ENCODE measurements at regions not wholly inside any gene's neighbourhood (a gene's known extent, or its start where the extent isn't known, plus 50 kb on each side); places are given as distances from the start of the nearest gene placed in this dataset.

- no peaks in the 10 kb centered on the region for H3K9me3 Mint-ChIP-seq
- H3K27ac ChIP-seq: no peak overlapping the region
These were observed 94.9 kb upstream of the TBX20 start for GRCh38 chr7:35348611-35349400.

GRCh38 chr7:35342786-35343185 is 88.9 kb upstream of the TBX20 start:
- Histone ChIP-seq H3K9ac (no peak overlapping the region), H3K9me3 (ENCODE audit: low read depth) (no peaks in the 10 kb centered on the region)

More at GRCh38 chr7:35348611-35349400, 94.9 kb upstream of the TBX20 start:
- peaks cover 4% of the 10 kb centered on the region for H3K4me1 Mint-ChIP-seq
- H3K4me3 Mint-ChIP-seq: no peak overlapping the region
- no peak overlapping the region for H3K27ac Mint-ChIP-seq
- no peak for DNase-seq (ENCODE audit: low spot score)
- H3K9me3 ChIP-seq (ENCODE audit: low read depth): no peaks in the 10 kb centered on the region
- no peak overlapping the region for H3K4me3 ChIP-seq
- H2AFZ ChIP-seq (replicated peaks): no peak overlapping the region
- H3K4me2 ChIP-seq: no peak overlapping the region
- H3K9ac ChIP-seq: no peak overlapping the region
- H3K27me3 ChIP-seq: no peaks in the 10 kb centered on the region
- H3K36me3 Mint-ChIP-seq: no peaks in the 10 kb centered on the region
- H4K20me1 ChIP-seq (ENCODE audit: low read depth): no peaks in the 10 kb centered on the region
- no peaks in the 10 kb centered on the region for H3K36me3 ChIP-seq
- no peaks in the 10 kb centered on the region for H3F3A ChIP-seq (ENCODE audit: low read depth)
- peaks cover 8% of the 10 kb centered on the region for H3K4me1 ChIP-seq
- peaks cover 2% of the 10 kb centered on the region for H3K27me3 Mint-ChIP-seq (ENCODE audit: insufficient read depth, low read depth)
- TF ChIP-seq, protein P1, sequence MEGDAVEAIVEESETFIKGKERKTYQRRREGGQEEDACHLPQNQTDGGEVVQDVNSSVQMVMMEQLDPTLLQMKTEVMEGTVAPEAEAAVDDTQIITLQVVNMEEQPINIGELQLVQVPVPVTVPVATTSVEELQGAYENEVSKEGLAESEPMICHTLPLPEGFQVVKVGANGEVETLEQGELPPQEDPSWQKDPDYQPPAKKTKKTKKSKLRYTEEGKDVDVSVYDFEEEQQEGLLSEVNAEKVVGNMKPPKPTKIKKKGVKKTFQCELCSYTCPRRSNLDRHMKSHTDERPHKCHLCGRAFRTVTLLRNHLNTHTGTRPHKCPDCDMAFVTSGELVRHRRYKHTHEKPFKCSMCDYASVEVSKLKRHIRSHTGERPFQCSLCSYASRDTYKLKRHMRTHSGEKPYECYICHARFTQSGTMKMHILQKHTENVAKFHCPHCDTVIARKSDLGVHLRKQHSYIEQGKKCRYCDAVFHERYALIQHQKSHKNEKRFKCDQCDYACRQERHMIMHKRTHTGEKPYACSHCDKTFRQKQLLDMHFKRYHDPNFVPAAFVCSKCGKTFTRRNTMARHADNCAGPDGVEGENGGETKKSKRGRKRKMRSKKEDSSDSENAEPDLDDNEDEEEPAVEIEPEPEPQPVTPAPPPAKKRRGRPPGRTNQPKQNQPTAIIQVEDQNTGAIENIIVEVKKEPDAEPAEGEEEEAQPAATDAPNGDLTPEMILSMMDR (IDR thresholded peaks at IDR 0.05): no peak
- TF ChIP-seq EZH2phosphoT487 (IDR thresholded peaks at IDR 0.05) (no peak), EZH2 (IDR thresholded peaks at IDR 0.05) (no peak)
- H3K79me2 ChIP-seq (ENCODE audit: low read depth): no peaks in the 10 kb centered on the region

GRCh38 chr7:35339811-35340210 is 85.9 kb upstream of the TBX20 start:
- no peak overlapping the region for H2AFZ ChIP-seq (replicated peaks)
- Mint-ChIP-seq H3K27ac (no peak overlapping the region), H3K4me1 (no peaks in the 10 kb centered on the region), H3K4me3 (no peak overlapping the region), H3K9me3 (no peaks in the 10 kb centered on the region), H3K36me3 (no peaks in the 10 kb centered on the region), H3K27me3 (ENCODE audit: insufficient read depth, low read depth) (no peaks in the 10 kb centered on the region)
- no peaks in the 10 kb centered on the region for H3K36me3 ChIP-seq
- TF ChIP-seq EZH2phosphoT487 (IDR thresholded peaks at IDR 0.05): no peak
- TF ChIP-seq EZH2 (IDR thresholded peaks at IDR 0.05): no peak
- TF ChIP-seq, protein P1 (IDR thresholded peaks at IDR 0.05): no peak
- no peaks in the 10 kb centered on the region for H4K20me1 ChIP-seq (ENCODE audit: low read depth)
- no peak overlapping the region for H3K4me2 ChIP-seq
- H3K9me3 ChIP-seq (ENCODE audit: low read depth): no peaks in the 10 kb centered on the region
- no peaks in the 10 kb centered on the region for H3K79me2 ChIP-seq (ENCODE audit: low read depth)
- no peaks in the 10 kb centered on the region for H3K27me3 ChIP-seq
- H3K4me3 ChIP-seq: no peak overlapping the region
- no peaks in the 10 kb centered on the region for H3F3A ChIP-seq (ENCODE audit: low read depth)
- H3K4me1 ChIP-seq: no peaks in the 10 kb centered on the region
- DNase-seq (ENCODE audit: low spot score): no peak
- no peak overlapping the region for H3K9ac ChIP-seq
- H3K27ac ChIP-seq: no peak overlapping the region

More at GRCh38 chr7:35342786-35343185, 88.9 kb upstream of the TBX20 start:
- no peaks in the 10 kb centered on the region for H3K27me3 ChIP-seq
- H3K27ac Mint-ChIP-seq: no peak overlapping the region
- no peak overlapping the region for H3K27ac ChIP-seq
- no peaks in the 10 kb centered on the region for H3K36me3 Mint-ChIP-seq
- H3K4me3 Mint-ChIP-seq: no peak overlapping the region
- DNase-seq (ENCODE audit: low spot score): no peak
- TF ChIP-seq EZH2 (IDR thresholded peaks at IDR 0.05) (no peak), EZH2phosphoT487 (IDR thresholded peaks at IDR 0.05) (no peak)
- TF ChIP-seq, protein P1 (IDR thresholded peaks at IDR 0.05): no peak
- H3K27me3 Mint-ChIP-seq (ENCODE audit: insufficient read depth, low read depth): peaks cover 2% of the 10 kb centered on the region
- no peaks in the 10 kb centered on the region for H3K4me1 Mint-ChIP-seq
- no peak overlapping the region for H3K4me3 ChIP-seq
- H3K9me3 Mint-ChIP-seq: no peaks in the 10 kb centered on the region
- no peaks in the 10 kb centered on the region for H3K4me1 ChIP-seq
- no peaks in the 10 kb centered on the region for H3F3A ChIP-seq (ENCODE audit: low read depth)
- H3K4me2 ChIP-seq: no peak overlapping the region
- no peaks in the 10 kb centered on the region for H3K79me2 ChIP-seq (ENCODE audit: low read depth)
- no peak overlapping the region for H2AFZ ChIP-seq (replicated peaks)
- H3K36me3 ChIP-seq: no peaks in the 10 kb centered on the region
- no peaks in the 10 kb centered on the region for H4K20me1 ChIP-seq (ENCODE audit: low read depth)

Measured in neural progenitor cell (in vitro differentiated cells).